ENCODE measurements at regions not wholly inside any gene's neighbourhood (a gene's known extent, or its start where the extent isn't known, plus 50 kb on each side); places are given as distances from the start of the nearest gene placed in this dataset.
A peak's percentile ranks its signal among the peaks of the same experiment; 100 is the strongest.
"Not testable (repeated sequence)": the region's sequence is repeated elsewhere in the genome, so short reads cannot be mapped to it uniquely, and the experiment has no call there.

DNA sequence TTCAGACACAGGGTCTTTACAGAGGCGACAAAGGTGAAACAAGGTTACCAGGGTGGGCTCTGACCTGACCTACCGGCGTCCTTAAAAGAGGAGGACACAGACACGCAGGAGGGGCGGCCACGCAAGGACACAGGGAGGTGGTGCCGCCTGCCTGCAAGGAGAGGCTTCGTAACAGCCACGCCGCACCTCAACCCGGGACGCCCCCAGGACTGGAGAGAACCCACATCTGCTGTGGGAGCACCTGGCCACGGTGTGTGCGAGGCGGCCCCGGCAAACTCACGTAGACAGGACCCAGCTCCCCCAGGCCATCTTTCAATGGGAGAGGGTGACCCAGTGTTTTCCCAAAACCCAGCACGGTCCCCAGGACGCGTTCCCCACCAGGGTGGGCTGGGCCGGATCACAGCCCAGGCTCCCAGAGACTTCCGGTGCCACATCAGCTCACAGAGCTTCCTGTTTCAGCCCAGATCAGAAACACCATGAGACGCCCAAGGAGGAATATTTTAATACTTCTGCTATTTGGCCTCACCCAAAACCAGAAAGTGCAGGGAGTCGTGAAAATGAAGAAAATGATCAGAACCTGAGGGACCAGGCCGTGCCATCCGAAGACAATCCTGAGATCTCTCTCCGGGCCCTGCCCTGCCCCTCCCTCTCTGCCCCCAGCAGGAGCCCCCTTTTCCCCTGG lies 5417.4 kb upstream of the TPTE start:
- DNase-seq, result not testable (repeated sequence)

- not testable (repeated sequence) for DNase-seq
Observed at GRCh38 chr21:5104562-5104928, 5416.8 kb upstream of the TPTE start.

DNA sequence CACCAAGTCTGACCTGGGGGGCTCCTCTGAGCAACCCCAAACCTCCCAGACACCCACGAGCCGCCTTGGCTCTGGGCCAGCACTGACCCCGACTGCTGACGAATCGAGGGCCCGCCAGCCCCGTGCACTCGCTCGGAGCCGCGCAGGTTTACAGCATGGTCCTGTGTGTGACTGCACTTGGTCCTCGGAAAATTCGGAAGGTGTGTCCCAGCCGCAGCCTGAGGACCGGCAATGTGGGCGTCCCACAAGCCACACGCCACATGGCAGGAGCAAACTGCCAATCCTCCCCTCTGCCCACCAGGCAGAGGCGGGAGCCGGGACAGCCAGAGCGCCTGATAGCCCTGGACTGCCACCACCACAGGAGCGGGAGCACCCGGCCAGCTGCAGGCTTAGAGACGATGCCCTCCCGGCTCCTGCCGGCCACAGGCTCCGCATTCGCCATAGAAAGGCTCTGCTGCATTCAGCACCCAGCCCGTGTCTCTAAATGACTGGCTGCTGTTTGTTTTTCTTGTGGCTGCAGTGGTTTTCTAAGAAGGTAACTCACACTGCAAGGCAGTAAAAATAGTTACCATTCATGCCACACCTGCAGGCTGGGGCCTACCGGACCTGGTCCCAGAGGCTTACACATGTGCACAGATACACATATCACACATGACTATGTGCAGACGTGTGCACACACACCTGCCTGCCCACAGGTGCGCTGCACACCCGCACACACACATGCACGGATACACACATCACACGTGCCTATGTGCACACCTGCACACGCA lies 5415.3 kb upstream of the TPTE start:
- not testable (repeated sequence) for DNase-seq

DNA sequence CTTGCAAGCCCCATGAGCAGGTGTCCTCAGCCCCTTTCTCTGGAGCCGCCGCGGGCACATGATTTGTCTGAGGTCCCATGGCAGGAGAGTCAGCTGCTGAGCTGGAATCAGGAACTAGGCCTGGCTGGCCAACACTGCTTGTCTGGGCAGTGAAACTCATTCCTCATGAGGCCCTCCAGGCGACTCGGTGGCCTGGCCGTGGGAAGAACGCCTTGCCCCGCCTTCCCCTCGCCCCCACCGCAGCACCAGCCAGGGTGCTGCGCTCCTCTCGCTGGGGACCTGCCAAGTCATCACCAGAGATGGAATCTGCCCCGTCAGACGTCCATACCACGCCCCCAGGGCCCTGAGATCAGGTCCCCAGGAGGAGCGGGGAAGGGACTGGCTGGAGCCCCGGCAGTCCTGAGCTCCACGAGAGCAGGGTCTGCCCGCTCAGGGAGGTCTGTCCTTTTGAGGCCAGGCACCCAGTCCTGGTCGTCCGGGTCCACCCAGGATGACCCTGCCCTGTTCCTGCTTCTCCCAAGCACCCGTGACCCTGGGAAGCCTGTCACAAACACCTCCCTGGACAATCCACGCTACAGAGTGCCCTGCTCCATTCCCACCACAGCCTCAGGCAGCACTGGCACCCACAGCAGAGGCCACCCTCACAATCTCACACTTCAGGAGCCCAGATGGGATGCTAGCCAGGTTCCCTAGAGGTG lies 5414.5 kb upstream of the TPTE start:
- DNase-seq, result not testable (repeated sequence)

DNA sequence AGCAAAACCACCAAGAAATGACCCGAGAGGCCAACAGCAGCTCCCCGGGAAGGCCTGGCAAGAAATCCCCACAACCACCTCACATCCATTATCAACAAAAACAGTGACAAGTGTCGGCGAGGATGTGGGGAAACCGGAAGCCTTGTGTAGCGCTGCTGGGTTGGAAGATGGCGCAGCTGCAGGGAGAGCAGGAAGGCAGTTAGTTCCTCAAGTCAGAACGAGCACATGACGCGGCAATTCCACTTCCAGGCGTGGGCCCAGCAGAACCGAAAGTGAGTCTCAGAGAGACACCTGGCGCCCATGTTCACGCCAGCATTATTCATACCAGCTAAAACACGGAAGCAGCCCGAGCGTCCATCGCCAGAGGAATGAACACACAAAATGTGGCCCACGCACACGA lies 5413.7 kb upstream of the TPTE start:
- DNase-seq, result not testable (repeated sequence)

- DNase-seq, result not testable (repeated sequence)
Observed at GRCh38 chr21:5108048-5108775, 5413.2 kb upstream of the TPTE start.

DNA sequence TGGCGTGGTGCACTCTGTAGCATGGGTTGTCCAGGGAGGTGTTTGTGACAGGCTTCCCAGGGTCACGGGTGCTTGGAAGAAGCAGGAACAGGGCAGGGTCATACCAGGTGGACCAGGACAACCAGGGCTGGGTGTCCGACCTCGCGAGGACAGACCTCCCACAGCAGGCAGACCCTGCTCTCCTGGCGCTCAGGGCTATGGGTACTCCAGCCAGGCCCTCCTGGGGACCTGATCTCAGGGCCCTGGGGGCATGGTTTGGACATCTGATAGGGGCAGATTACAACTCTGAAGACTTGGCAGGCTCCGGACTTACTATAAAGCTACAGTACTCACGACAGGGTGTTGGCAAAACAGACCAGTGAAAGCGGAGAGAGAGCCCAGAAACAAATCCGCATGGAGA lies 5410.2 kb upstream of the TPTE start:
- not testable (repeated sequence) for DNase-seq

DNA sequence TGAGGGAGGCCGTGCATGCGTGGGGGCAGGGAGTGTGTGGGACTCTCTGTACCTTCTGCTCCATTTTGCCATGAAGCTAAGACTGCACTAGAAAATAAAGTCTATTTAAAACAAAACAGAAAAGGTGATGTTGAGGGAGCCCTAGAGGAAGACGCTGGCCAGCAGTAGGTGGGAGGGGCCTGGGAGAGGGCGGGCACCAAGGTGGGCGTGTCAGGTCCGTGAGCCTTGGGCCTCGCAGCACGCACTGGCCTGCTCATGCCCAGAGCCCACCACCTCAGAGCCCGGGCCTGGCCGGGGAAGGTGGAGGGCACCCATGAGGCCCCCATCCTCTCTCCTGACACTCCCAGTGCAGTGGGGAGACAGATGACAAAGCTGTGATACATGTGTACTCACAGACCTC lies 5408.3 kb upstream of the TPTE start:
- DNase-seq, result not testable (repeated sequence)

- DNase-seq, result not testable (repeated sequence)
Observed at GRCh38 chr21:5114468-5114867, 5406.9 kb upstream of the TPTE start.

- DNase-seq, result not testable (repeated sequence)
Observed at GRCh38 chr21:5114893-5115645, 5406.3 kb upstream of the TPTE start.

- DNase-seq, result not testable (repeated sequence)
Observed at GRCh38 chr21:5115646-5116343, 5405.6 kb upstream of the TPTE start.

- not testable (repeated sequence) for DNase-seq
Observed at GRCh38 chr21:5116344-5117123, 5404.8 kb upstream of the TPTE start.

DNA sequence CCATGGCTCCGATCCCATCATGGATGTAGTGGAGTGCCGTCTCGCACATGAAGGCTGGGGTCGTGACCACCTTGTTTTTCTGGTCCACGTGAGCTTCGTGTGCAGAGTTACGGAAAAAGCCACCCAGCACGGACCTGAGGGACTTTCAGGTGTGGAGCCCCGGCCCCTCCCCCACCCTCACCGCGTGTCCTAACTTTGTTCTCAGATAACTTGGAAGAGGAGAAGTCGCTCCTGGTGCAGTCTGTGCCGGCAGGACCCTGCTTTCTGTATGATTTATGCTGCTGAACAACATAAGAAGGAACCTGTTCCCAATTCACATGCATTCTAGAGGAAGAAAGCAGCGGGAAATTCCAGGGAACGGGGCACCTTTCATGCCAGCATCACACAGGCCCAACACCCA lies 5404.2 kb upstream of the TPTE start:
- not testable (repeated sequence) for DNase-seq

- not testable (repeated sequence) for DNase-seq
Observed at GRCh38 chr21:5117666-5118295, 5403.6 kb upstream of the TPTE start.

DNA sequence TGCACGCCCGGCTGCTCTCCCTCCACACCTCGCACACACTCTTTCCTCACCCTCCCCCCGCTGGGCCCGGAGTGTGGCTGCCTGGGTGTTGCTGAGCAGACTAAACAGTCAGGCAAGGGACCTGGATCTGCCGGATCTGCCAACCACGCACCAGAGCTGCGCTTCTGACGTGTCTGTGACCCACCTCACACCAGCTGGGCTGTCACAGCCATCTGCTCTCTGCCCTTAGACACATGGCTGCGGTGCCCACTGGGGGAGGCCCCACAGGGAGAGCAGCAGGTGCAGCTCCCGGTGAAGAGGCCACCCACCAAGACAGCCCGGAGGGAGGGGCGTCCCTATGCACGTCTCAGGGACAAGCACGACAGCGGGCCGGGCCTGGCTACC lies 5403.1 kb upstream of the TPTE start:
- DNase-seq, result not testable (repeated sequence)

DNA sequence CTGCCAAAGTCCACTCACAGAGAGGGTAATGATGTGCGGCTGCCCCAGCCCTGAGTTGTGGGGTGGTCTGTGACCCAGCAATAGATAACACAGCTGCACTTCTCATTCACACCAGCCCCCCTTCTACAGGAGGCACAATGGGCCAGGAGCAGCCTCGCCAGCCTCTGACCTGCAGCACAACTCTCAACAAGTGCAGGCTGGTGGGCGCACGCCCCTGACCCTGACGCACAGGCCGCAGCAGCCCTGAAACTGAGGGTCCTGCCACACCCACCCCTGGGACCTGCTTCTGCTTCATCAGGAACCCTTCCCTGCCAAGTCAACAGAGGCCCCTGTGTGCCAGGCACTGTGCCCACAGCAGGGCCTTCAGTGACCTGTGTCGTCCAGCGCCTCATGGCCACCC lies 5402.2 kb upstream of the TPTE start:
- not testable (repeated sequence) for DNase-seq

- peak in 2 of 3 donors; percentile 6 to 28 for DNase-seq
Observed at GRCh38 chr21:5121399-5121798, 5400.0 kb upstream of the TPTE start.

DNA sequence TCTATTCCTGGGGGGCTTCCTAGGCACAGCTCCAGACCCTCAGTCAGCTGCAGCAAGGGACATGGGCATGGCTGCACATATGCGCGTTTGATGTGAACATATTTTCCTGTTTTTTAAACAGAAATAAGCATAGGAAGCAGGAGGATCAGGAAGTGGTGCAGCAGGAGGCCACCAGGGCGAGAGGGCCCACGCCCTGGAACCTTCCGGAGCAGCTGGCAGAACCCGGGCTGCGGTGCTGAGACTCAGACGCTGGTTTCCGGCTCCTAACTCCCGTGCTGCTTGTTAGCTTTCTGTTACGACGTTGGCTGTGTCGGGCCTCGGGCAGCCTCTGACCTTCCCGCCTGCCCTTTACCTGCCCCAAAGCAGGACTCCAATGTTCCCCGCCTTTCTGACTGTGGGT lies 5399.5 kb upstream of the TPTE start:
- DNase-seq, result not testable (repeated sequence)

DNA sequence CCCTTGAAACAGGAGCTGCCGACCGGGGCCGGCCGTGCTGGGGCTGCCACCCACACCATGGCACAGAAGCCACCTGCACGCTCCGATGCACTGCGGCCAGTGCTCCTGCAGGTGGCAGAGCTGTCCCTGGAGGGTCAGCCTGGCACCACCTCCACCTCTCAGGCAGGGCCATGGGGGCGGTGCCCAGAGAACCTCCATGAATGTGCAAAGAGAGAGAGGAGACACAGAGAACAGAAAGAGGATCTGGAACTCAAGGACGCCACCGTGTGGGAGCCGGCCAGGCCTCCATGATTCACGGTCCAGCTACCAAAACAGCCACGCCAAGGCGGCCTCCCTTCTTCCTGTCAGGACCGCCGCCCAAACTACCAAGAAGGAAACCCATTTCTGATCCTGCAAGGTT lies 5397.7 kb upstream of the TPTE start:
- not testable (repeated sequence) for DNase-seq
